HL-60 (cell line): ENCODE measurements at regions not wholly inside any gene's neighbourhood (a gene's known extent, or its start where the extent isn't known, plus 50 kb on each side); places are given as distances from the start of the nearest gene placed in this dataset.

Experiments
- DNase-seq, 2 experiments: peaks; one replicate each; pipeline ENCODE4 v3.0.0-alpha.2; 2010 to 2020; ENCODE audit warnings: low read depth in 1 of 2, low spot score in 1 of 2
- H3K27ac ChIP-seq: fragments of 250-450 bp; sonication (Bioruptor Pico); replicated peaks from 2 replicates; pipeline ENCODE4 v1.5.1; 2020; ENCODE audit warnings: mild to moderate bottlenecking, moderate library complexity
- H3K27me3 ChIP-seq: fragments of 250-450 bp; sonication (Bioruptor Pico); 2 replicates; pipeline ENCODE4 v1.5.1; 2021; ENCODE audit warnings: mild to moderate bottlenecking, moderate library complexity; ENCODE audit not compliant: insufficient read depth, poor library complexity, severe bottlenecking
- H3K4me3 ChIP-seq: replicated peaks from 2 replicates; pipeline ENCODE4 v1.5.1; 2011; ENCODE audit warnings: mild to moderate bottlenecking, control low read depth, low read length; ENCODE audit not compliant: insufficient read depth
- CTCF ChIP-seq: IDR thresholded peaks from one replicate; pipeline ENCODE4 v1.5.1; 2011; ENCODE audit warnings: low read length, control low read depth, inconsistent platforms; ENCODE audit not compliant: insufficient read depth
- GABPA ChIP-seq: IDR thresholded peaks from 2 replicates; pipeline ENCODE4 v1.6.1; 2012; ENCODE audit warnings: low read depth
- POLR2AphosphoS5 ChIP-seq: IDR thresholded peaks from 2 replicates; pipeline ENCODE4 v1.6.1; 2012; ENCODE audit warnings: low read depth
- SPI1 ChIP-seq: IDR thresholded peaks from 2 replicates; pipeline ENCODE4 v1.6.1; 2012; ENCODE audit warnings: low read depth, mild to moderate bottlenecking, borderline replicate concordance
- TF ChIP-seq, protein P1 (sequence below): IDR thresholded peaks from 2 replicates; pipeline ENCODE4 v1.6.1; 2012; ENCODE audit warnings: low read depth; ENCODE audit not compliant: insufficient replicate concordance

DNA sequence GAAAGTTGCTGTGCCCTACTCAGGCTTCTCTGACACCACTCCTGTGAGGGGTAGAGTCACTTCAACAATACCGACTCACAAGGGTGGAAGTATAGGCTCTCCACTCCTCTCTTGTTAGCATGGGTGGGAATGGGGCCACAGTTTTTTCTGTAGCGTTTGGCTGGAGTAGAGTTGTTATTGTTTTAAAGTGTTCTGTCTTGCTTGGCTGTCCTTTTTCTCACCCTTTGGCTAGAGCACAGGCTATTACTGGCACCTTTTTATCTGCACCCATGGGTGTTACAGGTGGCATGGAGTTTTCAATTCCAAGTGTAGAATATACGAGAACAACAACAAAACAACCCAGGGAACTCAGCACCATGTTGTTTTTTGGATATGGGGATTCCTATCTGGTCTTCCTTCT, 74.3 kb upstream of the CD5L start:
- Histone ChIP-seq H3K27me3 (peaks cover 2% of the 10 kb centered on the region), H3K4me3 (no peak overlapping the region), H3K27ac (no peak overlapping the region)
- no peak for DNase-seq
- TF ChIP-seq POLR2AphosphoS5 = no peak
- TF ChIP-seq GABPA = no peak

GRCh38 chr1:157916887-157917570, 75.4 kb upstream of the CD5L start:
- H3K27ac ChIP-seq = no peak overlapping the region
- peaks cover 2% of the 10 kb centered on the region for H3K27me3 ChIP-seq
- TF ChIP-seq SPI1 = no peak
- TF ChIP-seq, protein P1, sequence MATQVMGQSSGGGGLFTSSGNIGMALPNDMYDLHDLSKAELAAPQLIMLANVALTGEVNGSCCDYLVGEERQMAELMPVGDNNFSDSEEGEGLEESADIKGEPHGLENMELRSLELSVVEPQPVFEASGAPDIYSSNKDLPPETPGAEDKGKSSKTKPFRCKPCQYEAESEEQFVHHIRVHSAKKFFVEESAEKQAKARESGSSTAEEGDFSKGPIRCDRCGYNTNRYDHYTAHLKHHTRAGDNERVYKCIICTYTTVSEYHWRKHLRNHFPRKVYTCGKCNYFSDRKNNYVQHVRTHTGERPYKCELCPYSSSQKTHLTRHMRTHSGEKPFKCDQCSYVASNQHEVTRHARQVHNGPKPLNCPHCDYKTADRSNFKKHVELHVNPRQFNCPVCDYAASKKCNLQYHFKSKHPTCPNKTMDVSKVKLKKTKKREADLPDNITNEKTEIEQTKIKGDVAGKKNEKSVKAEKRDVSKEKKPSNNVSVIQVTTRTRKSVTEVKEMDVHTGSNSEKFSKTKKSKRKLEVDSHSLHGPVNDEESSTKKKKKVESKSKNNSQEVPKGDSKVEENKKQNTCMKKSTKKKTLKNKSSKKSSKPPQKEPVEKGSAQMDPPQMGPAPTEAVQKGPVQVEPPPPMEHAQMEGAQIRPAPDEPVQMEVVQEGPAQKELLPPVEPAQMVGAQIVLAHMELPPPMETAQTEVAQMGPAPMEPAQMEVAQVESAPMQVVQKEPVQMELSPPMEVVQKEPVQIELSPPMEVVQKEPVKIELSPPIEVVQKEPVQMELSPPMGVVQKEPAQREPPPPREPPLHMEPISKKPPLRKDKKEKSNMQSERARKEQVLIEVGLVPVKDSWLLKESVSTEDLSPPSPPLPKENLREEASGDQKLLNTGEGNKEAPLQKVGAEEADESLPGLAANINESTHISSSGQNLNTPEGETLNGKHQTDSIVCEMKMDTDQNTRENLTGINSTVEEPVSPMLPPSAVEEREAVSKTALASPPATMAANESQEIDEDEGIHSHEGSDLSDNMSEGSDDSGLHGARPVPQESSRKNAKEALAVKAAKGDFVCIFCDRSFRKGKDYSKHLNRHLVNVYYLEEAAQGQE = no peak
- no peak for TF ChIP-seq POLR2AphosphoS5
- no peak for TF ChIP-seq GABPA
- no peak for TF ChIP-seq CTCF
- H3K4me3 ChIP-seq = no peak overlapping the region
- DNase-seq = no peak

DNA sequence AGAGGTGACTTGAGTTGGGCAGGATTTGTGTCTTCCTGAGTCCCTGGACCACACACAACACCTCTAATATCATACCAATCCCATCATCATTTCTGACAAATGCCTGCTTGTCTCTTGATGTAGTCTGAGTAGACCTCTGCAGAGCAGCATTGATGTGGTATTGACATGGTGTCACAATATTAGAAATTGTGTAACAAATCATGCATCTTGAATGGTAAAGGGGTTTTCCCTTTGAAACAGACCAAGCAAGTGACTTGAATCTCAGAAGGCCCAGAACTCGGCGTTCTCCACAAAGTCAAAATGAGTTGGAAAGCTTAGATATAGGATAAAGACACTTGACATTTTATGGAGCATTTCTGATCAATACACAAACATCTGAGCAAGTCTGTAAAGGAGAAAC, 72.7 kb upstream of the KIRREL1 start:
- DNase-seq = no peak
- TF ChIP-seq POLR2AphosphoS5 (no peak), SPI1 (no peak), GABPA (no peak), CTCF (no peak)
- TF ChIP-seq, protein P1 = no peak
- Histone ChIP-seq H3K27ac (no peak overlapping the region), H3K4me3 (no peak overlapping the region), H3K27me3 (no peaks in the 10 kb centered on the region)

GRCh38 chr1:157925419-157926166, 67.9 kb upstream of the KIRREL1 start:
- no peak for TF ChIP-seq GABPA
- TF ChIP-seq POLR2AphosphoS5 = no peak
- H3K27ac ChIP-seq = no peak overlapping the region
- DNase-seq = no peak
- no peaks in the 10 kb centered on the region for H3K27me3 ChIP-seq
- no peak overlapping the region for H3K4me3 ChIP-seq

DNA sequence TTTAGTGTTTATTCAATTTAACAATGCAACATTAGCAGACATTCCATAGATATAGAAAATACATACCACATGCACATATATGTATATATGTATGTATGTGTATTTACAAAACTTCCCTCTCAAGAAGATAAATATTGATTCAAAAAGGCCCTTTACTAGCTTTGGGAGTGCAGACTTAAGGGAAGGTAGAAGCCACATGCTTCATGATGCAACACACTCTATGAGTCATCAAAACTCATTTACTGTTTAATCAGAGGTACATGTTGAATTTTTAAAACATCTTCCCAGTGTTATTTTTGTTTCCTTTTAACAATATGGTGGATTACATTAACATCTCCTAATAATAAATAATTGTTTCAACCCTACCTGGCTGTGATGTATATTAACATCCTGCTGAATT, 61.4 kb upstream of the KIRREL1 start:
- H3K27ac ChIP-seq = no peak overlapping the region
- peak; percentile 31 to 56 for DNase-seq
- no peak overlapping the region for H3K4me3 ChIP-seq
- TF ChIP-seq, protein P1 = no peak
- TF ChIP-seq GABPA = no peak
- no peak for TF ChIP-seq POLR2AphosphoS5
- TF ChIP-seq CTCF = no peak
- TF ChIP-seq SPI1 = no peak
- H3K27me3 ChIP-seq = no peaks in the 10 kb centered on the region
